GM12892 (cell line): ENCODE measurements at regions not wholly inside any gene's neighbourhood (a gene's known extent, or its start where the extent isn't known, plus 50 kb on each side); places are given as distances from the start of the nearest gene placed in this dataset.

Experiments used
- POLR2A ChIP-seq: IDR thresholded peaks from 2 replicates; pipeline ENCODE4 v1.6.1; 2011; ENCODE audit warnings: low read depth, low read length, control low read depth
- TAF1 ChIP-seq: IDR thresholded peaks from 2 replicates; pipeline ENCODE4 v1.6.1; 2011; ENCODE audit warnings: low read depth, mild to moderate bottlenecking, control low read depth, low read length, borderline replicate concordance

GRCh38 chr3:124076235-124076634 lies 84.3 kb upstream of the ROPN1 start:
- TF ChIP-seq POLR2A, result no peak
- TF ChIP-seq TAF1, result no peak
